ENCODE measurements at regions not wholly inside any gene's neighbourhood (a gene's known extent, or its start where the extent isn't known, plus 50 kb on each side); places are given as distances from the start of the nearest gene placed in this dataset.

GRCh38 chr2:166607880-166608279 is 113.8 kb upstream of the SCN7A start:
- no peak overlapping the region for H3K27ac Mint-ChIP-seq (ENCODE audit: unreplicated experiment)

GRCh38 chr2:166593403-166593802 is 99.4 kb upstream of the SCN7A start:
- H3K27me3 Mint-ChIP-seq (ENCODE audit: unreplicated experiment): no peaks in the 10 kb centered on the region
- H3K27ac Mint-ChIP-seq (ENCODE audit: unreplicated experiment): no peak overlapping the region
- no peak for DNase-seq
- H3K4me1 Mint-ChIP-seq (ENCODE audit: low read depth, unreplicated experiment): no peaks in the 10 kb centered on the region
- TF ChIP-seq CTCF (IDR thresholded peaks at IDR 0.05; ENCODE audit: partially characterized antibody, unreplicated experiment): no peak
- peaks cover 4% of the 10 kb centered on the region for H3K36me3 Mint-ChIP-seq (ENCODE audit: unreplicated experiment)
- no peak overlapping the region for H3K4me3 Mint-ChIP-seq (ENCODE audit: unreplicated experiment)
- H3K9me3 Mint-ChIP-seq (ENCODE audit: unreplicated experiment): peaks cover 5% of the 10 kb centered on the region

More at GRCh38 chr2:166607880-166608279, 113.8 kb upstream of the SCN7A start:
- Mint-ChIP-seq H3K9me3 (ENCODE audit: unreplicated experiment) (no peaks in the 10 kb centered on the region), H3K4me3 (ENCODE audit: unreplicated experiment) (no peak overlapping the region), H3K36me3 (ENCODE audit: unreplicated experiment) (no peaks in the 10 kb centered on the region), H3K27me3 (ENCODE audit: unreplicated experiment) (no peaks in the 10 kb centered on the region), H3K4me1 (ENCODE audit: low read depth, unreplicated experiment) (peaks cover 3% of the 10 kb centered on the region)
- no peak for TF ChIP-seq CTCF (IDR thresholded peaks at IDR 0.05; ENCODE audit: partially characterized antibody, unreplicated experiment)
- DNase-seq: no peak

- no peaks in the 10 kb centered on the region for H3K4me1 Mint-ChIP-seq (ENCODE audit: low read depth, unreplicated experiment)
- H3K4me3 Mint-ChIP-seq (ENCODE audit: unreplicated experiment): no peak overlapping the region
- peaks cover 4% of the 10 kb centered on the region for H3K36me3 Mint-ChIP-seq (ENCODE audit: unreplicated experiment)
Observed at GRCh38 chr2:166592750-166593149, 98.7 kb upstream of the SCN7A start.

GRCh38 chr2:166591226-166591625 is 97.2 kb upstream of the SCN7A start:
- Mint-ChIP-seq H3K4me1 (ENCODE audit: low read depth, unreplicated experiment) (no peaks in the 10 kb centered on the region), H3K36me3 (ENCODE audit: unreplicated experiment) (peaks cover 4% of the 10 kb centered on the region), H3K27ac (ENCODE audit: unreplicated experiment) (no peak overlapping the region), H3K27me3 (ENCODE audit: unreplicated experiment) (no peaks in the 10 kb centered on the region), H3K4me3 (ENCODE audit: unreplicated experiment) (no peak overlapping the region), H3K9me3 (ENCODE audit: unreplicated experiment) (no peaks in the 10 kb centered on the region)
- DNase-seq: no peak
- TF ChIP-seq CTCF (IDR thresholded peaks at IDR 0.05; ENCODE audit: partially characterized antibody, unreplicated experiment): no peak

More at GRCh38 chr2:166592750-166593149, 98.7 kb upstream of the SCN7A start:
- H3K27ac Mint-ChIP-seq (ENCODE audit: unreplicated experiment): no peak overlapping the region
- DNase-seq: no peak
- no peaks in the 10 kb centered on the region for H3K27me3 Mint-ChIP-seq (ENCODE audit: unreplicated experiment)
- H3K9me3 Mint-ChIP-seq (ENCODE audit: unreplicated experiment): peaks cover 5% of the 10 kb centered on the region
- TF ChIP-seq CTCF (IDR thresholded peaks at IDR 0.05; ENCODE audit: partially characterized antibody, unreplicated experiment): no peak

GRCh38 chr2:166573391-166573790 is 79.3 kb upstream of the SCN7A start:
- H3K9me3 Mint-ChIP-seq (ENCODE audit: unreplicated experiment): no peaks in the 10 kb centered on the region
- H3K36me3 Mint-ChIP-seq (ENCODE audit: unreplicated experiment): no peaks in the 10 kb centered on the region
- H3K27ac Mint-ChIP-seq (ENCODE audit: unreplicated experiment): no peak overlapping the region
- DNase-seq: no peak
- no peaks in the 10 kb centered on the region for H3K4me1 Mint-ChIP-seq (ENCODE audit: low read depth, unreplicated experiment)
- H3K4me3 Mint-ChIP-seq (ENCODE audit: unreplicated experiment): no peak overlapping the region
- no peaks in the 10 kb centered on the region for H3K27me3 Mint-ChIP-seq (ENCODE audit: unreplicated experiment)
- no peak for TF ChIP-seq CTCF (IDR thresholded peaks at IDR 0.05; ENCODE audit: partially characterized antibody, unreplicated experiment)
